NCI-H2196 (cell line): ENCODE measurements at regions not wholly inside any gene's neighbourhood (a gene's known extent, or its start where the extent isn't known, plus 50 kb on each side); places are given as distances from the start of the nearest gene placed in this dataset.
A peak's percentile ranks its signal among the peaks of the same experiment; 100 is the strongest.

Experiments used
- DNase-seq: peaks from one replicate; lab custom pipeline; 2025; ENCODE audit not compliant: unreplicated experiment; lab: John Stamatoyannopoulos, UW

DNA sequence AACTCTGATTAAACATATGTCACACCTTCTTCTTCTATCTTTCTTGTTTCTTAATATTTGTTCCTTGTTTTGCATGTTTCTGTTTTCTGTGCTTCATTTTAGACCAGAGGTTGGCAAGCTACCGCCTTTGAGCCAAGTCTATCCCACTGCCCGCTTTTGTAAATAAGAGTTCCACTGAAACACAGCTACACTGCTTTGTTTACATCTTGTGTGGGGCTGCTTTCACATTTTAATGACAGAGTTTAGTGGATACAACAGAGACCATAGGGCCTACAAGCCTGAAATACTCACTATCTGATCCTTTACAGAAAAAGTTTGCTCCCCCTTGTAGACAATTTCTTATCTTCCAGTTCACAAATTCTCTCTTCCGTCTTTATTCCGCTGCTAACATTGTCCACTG, 109.4 kb upstream of the SPACA1 start:
- no peak for DNase-seq

DNA sequence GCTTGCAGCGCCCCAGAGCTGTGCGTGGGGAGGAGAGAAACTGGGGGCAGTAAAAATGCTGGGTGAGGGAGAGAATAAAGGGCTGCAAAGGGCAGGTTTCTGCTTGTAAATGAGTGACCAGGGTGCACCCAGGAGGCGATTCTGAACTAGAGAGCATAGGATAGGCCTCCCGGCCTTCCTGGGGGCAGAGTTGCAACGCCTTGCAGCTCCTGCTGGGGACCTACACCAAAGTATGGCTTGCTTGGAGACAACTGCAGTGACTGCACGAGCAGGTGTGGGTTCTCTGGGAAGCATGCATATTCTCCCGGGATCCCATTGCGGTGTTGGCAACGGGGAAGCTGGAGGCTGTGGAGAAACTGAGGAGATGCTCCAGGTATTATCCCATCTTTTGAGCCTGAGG, 111.6 kb upstream of the SPACA1 start:
- no peak for DNase-seq

DNA sequence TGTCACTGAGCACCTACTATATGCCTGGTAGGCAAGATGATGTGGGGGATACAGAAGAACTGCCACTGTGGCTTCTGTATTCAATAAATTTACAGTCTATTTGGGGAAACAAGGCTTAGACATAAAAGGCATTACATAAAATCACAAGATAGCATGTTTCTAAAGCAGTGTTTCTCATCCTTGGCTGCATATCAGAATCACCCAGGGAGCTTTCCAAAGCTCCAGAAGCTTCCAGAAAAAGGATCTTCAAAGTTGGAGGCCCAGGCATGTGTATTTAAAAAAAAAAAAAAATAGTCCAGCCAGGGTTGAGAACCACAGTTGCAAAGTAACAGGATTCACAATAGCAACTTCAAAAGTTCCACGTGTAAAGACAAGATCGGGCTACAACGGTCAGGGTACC, 112.4 kb upstream of the SPACA1 start:
- no peak for DNase-seq

DNA sequence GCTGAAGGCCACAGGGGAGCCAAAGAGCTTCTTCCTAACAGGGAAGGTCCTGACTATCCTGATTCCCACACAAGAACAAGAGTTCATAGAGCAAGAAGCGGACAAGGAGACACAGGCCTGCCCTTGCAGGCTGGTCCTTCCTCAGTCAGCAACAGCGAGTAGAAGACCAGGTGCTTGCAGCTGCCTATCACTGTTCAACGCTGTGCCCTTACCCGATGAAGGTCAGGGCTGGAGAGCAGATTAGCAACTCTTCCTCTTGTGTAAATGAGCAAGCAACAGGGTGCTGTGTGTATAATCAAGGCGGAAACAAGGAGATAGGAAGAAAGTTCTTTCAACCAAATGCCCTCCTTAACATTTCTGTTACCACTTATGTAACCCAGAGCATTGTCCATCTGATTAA, 115.3 kb upstream of the SPACA1 start:
- DNase-seq: no peak

DNA sequence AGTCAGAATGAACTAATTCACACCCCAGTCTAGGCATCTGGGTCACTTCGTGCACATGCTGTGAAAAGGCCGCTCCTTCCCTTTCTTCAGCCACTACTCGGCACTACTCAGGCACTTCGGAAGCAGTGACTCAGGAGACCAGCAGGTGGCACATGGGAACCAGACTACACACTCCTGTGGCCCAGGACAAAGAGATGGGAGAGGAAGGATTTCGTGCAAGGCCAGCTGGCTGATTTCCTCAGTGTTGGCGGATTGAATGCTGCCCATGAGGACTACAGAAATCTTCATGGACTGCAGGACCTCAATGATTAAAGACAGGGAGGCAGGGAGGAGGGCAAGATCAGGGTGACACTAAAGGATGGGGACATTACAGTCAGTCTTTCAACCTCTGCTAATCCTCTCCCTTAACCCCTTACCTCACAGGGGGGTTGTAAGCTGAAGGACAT, 117.8 kb upstream of the SPACA1 start:
- peak; percentile 62 for DNase-seq

DNA sequence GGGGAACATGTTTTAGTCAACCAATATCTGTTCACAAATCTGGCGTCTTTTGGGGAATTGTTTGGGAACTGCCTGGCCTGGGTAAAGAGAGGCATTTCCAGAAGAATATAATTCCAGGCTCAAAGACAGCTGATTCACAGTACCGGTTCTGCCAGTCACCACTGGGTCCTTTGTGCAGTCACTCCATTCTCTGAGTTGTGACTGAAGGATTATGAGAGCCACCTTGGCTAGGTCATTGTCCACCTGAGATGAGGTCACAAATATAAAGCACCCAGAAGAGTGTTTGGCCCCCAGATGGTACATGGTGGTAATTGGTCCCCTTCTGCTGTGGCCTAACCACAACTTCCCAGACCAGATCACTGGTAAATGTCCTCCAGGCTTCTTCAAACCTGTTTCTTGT, 121.0 kb upstream of the SPACA1 start:
- DNase-seq: no peak

DNA sequence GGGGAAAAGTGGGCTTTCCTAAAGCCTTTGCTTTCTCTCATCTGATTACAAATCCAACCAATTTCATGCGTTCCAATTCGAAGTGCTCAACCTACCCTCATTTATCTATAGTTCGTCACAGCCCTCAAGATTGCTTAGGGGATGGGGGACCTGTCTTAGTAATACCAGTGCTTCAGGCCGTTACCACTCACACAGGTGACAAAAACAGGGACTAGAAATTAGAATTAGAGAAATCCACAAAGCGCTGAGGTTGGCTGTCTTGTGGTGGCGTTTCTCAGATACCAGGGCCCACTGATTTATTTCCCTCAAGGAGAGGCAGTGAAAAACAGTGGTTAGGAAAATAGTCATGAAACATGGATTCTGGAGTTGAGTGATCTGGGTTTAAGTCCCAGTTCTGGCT, 121.6 kb upstream of the SPACA1 start:
- no peak for DNase-seq

DNA sequence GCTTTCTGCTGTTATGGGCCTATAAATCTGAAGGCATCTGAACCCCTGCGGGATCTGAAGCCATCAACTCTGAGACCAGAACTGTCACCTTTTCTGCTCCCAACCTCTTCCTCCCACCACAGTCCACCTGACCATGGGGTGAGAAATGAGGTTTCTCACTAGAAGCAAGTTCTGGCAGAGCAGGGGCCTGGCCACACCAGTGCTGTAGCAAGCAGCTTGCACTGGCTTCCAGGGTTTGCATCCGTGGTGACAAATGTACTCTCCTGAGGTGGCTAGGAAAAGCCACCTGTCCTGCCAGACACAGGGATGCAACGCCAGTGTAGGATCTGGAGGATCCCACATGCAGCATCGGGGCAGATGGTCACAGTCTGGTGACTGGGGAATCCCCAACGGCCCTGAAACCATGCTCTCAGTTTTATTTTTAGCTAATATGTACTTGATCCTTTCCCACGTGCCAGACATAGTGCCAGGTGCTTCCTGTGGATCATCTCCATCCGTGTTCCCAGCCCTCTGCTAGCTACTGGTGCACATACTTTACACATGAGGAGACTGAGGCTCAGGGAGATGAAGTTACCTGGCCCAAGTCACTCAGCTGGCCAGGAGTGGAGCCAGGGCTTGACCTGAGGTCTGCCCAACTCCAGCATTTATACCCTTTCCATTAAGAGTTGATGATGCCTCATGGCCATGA, 122.1 kb upstream of the SPACA1 start:
- no peak for DNase-seq

DNA sequence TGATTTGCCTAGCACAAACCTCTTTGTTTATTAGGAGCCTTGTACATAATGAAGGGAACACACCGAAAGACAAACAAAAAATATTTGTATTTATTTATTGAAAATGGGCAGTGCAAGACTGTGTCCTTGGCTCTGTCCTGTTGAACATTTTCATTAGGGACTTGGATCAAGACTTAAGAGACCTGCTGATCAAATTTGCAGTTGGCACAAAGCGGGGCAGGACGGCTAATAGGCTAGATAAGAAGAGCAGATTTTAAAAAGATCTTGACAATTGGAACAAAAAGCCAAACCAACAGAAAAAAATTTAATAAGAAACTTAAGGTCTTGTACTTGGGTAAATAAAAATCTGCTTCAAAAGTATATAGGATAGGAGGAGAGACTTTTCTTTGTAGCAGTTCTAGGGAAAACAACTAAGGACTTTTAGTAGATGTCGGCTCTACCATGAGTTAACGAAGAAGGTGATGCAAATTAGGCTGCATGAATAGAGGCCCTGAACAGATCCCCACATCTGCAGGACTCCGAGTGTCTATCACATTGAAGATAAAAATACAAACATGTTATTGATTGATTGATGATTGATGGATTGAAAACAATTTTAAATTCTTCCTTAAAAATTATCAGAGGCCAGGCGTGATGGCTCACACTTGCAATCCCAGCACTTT, 124.1 kb upstream of the SPACA1 start:
- DNase-seq: no peak

DNA sequence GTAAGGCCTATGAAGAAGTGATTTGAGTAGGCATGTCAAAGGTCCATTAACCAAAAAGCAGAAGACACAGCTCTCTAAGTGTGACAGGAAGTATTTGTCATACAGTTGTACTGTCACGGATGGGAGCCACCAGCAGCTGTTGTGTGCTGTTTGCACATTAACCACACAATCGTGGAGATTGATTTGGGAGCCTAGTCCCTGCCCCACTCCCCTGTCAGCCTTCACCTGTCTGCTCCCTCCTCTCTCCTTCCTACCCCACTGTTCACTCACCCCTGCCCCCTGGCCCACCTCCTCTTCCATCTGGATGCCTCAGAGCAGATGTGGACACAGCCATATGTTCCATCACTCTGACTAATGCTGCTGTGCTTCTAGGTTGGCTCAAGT, 124.7 kb upstream of the SPACA1 start:
- no peak for DNase-seq

DNA sequence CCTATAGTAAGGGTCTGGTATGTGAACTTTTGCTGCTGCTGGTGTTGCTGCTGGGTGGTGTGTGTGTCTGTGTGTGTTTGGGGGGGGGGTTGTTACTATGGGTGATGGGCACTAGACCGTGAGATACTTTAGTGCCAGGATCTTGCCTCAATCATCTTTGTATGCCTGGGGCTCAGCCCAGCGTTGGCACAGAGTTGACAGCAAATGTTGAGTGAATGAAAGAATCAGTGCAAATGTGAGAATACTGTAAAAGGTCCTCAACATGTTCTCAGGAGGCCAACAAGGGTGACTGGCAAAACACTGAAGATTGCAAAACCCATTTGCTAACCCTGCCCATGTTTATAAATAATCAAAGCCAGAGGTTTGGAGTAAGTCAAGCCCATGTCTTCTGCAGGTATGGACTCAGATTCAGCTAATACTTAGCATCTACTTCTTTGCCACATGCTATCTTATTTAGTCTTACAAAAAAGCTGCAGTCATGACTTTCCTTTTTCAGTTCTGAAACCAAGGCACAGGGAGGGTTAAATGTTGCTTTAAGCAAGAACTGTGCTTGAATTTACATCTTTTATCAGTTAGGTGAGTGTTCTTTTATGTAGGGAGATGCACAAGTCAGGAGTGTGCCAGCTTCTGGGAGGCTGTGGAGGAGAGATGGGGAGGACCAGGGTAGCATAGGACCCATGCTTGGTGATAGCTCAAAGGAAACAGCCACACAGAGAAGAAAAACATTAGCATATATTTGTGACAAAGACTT, 125.3 kb upstream of the SPACA1 start:
- no peak for DNase-seq

DNA sequence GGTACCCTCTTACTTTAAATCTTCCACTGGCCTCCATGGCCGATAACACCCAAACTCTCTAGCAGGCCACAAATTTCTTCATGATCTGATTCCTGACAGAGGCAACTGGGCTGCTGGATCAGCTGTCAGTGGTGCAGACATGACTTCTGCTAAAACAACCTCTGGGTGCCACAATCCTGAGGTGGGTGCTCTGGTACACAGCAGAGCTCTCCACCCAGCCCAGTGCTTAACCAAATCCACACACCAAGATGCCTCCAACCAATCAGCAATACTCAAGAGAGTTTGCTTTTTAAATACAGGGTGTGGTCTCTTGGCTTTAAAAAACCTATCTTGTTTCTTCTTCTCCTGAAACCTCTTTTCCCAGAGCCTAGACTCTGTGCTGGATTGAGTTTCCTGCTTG, 126.6 kb upstream of the SPACA1 start:
- no peak for DNase-seq

DNA sequence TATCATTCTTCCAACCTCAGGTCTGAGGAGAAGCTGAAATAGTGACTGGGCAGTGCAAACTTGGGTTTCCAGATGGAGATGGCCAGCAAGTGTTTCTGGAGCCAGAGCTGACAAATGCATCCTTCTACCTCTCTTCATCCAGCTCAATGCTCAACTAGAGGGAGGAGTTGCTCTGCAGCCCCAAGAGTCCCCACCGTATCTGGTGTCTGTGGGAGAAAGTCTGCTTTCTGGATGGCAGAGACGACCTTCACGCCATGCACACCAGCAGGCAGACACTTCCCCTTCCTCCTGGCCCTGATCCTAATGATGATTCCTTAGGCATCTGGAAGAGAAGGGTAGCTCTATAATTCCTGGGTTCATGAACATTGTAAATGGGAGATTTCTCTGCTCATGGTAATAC, 127.4 kb upstream of the SPACA1 start:
- no peak for DNase-seq

DNA sequence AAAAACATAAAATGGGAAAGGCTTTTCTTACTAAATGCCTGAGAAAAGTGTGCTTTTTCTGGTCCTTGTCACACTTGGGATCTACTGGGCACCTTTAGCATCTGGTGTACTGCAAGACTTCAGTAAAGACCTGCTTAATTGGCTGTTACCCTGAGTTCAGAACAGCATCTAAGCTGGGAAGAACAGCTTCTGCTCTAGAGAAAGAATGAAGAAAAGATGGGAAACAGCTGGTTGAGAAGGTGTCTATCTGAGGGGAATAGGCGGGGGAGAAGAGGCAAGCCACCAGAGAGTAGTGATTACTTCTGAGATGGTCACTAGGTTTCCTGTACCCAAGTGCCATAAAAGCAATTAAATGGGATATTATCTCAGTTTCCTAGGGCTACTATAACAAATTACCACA, 128.2 kb upstream of the SPACA1 start:
- no peak for DNase-seq

DNA sequence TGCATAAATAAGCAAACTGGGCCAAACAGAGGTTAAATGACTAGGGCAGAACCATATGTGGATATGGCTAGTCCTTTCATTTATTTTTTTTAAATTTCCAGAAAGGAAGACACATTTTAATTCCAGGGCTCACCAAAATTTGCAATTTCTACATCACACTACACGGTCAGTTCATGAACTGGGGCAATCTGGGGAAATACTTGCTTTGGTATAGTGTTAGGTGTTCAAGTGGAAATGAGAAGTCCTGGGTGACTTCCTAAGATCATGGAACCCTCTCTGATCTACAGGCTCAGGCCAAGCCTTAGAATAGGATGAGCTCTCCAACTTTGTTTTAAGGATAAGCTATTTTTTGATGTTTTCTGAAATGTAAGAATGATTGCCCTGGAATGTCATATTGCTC, 128.6 kb upstream of the SPACA1 start:
- DNase-seq: no peak

DNA sequence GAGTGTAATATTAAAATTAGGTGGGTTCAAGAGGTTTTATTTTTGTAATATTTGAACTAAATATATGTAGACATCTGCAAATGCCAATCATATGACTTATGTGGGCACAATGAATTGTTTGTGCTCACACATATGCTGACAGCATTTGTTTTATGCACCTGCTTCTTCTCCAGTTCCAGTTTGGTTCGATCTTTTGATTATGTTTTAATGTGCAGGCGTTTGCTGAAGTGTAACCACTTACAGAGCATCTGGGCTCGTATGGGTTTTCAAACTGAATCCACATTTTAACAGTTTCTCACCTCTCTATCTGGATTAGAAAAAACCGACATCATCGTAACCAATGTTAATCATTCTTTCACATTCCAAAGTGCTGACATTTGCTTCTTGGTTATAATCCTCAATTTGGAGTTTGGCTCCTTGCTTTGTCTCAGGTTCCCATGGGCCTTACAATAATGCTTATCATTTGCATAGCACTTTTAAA, 129.1 kb upstream of the SPACA1 start:
- DNase-seq: no peak

DNA sequence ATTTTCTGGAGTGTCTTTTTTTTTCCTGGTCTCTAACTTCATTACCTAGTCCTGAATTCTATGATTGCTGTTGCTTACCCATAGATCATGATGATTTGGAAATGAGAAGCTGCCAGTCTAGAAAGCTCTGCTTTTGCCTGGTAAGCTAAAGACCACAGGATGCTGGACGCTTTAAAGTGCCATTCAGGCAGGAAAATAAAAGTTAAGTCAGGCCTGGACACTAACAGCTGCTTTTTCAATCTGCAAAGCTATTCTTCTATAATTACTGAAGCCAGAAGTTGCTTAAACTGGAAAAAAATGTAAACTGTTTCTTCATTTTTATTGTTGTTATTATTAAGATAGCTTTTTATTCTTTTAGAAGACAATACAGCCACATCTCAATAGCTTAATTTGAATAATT, 129.8 kb upstream of the SPACA1 start:
- no peak for DNase-seq

DNA sequence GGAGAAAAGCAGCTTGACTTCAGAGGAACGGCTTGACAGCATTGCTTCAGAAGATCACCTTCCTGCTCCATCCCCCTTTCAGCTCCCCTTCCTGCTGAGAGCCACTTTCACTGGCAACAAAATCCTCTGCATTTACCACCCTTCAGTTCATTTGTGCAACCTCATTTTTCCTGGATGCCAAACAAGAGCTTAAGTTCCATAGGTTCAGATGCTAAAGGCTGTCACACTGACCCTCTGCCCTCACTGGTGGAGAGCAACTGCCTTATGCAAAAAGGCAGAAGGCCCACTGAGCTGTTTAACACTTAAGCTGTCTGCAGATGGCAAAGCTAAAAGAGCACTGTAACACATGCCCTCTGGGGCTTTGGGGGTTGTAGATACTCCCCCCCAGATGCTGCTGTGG, 131.2 kb upstream of the SPACA1 start:
- no peak for DNase-seq

DNA sequence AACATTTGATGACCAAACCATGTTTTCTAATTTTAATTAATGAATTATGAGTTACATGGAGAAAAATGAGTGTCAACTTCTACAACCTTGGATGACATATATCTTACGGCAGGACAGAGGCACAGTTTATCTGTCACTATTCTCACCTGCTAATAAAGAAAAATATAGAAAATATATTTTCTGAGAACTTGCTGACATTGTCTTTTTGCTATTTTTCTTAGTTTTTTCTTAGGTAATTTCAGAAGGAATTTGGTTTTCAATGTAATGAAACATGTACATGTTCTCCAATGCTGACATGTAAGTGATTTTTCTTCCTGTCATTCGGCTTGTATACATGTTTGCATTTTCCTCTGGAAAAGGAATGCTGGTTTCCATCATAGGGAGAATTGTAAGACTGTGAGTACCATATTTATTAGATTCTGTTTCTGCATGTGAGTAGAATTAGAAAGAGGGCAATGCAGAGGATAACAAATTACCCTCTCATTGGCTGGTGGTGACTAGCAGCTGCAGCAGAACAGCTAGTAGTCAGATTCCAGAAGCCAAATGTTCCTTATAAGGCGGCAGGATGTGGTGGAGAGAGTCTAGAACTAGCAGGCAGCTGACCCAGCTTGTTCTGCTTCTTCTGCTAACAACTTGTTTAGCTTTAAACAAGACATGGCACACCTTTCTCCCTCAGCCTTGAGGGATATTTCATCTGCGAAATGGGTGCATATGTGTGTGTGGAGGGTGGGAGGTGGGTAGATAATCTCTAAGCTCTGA, 132.8 kb upstream of the SPACA1 start:
- no peak for DNase-seq

DNA sequence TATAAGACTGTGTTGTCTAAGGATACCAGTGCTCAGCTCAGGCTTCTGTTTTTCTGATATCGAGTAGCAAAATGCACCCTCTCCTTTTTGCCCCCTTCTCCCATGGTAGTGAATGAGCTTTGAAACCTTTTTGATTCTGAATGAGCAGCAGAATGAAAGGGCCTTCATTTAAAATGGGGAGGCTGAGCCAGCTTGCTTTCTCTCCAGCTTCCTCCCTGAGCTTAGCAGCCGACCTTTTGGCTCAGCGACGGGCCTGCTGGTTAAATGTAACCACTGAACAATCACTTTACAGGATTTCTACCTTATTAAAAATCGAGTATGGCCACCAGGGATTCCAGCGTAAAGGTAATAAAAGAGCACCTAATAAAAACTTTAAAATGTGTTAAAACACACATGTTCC, 133.7 kb upstream of the SPACA1 start:
- DNase-seq: no peak

DNA sequence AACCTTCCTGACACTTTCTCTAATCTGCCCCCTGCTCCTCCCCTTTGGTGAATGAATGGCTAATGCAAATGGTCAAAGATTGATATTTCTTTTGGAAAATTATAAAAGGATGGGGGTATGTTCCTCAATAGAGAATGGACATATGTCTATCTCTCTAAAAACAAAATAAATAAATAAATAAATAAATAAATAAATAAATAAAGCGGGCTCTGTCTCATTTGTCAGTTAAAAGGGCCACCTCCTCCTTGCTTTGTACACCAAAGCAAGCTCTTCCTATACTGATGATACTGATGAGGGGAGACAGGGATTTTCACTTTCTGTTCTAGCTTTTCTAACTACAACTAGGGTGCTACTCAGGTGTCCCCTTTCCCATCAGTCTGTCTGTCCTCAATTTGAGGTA, 135.5 kb upstream of the SPACA1 start:
- DNase-seq: no peak

DNA sequence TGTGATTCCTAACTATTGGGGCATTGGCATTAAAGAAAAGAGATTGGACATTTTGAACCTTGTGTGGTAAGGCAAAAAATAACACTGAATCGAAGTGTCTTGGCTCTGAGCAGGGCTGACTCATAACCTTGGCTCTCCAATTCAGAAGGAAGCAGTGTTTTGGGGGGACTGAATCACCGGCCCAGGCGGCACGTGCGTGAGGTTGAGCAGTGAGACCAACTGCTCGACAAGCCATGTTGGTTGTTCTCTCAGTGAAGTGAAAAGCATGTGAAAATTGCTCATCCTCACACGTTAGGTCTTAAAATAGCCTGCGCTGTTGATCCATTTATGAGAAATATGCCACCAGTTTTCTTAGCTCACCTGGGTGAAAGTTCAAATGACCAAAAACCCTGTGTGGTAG, 137.8 kb upstream of the SPACA1 start:
- no peak for DNase-seq
